ENCODE measurements at regions not wholly inside any gene's neighbourhood (a gene's known extent, or its start where the extent isn't known, plus 50 kb on each side); places are given as distances from the start of the nearest gene placed in this dataset.

GRCh38 chr17:71792966-71793365, 327.9 kb upstream of the SOX9 start:
- Histone ChIP-seq H3K4me1 (no peaks in the 10 kb centered on the region), H3K27ac (no peak overlapping the region)
- 75% methylated on average over 7 of the region's 7 CpGs for WGBS

GRCh38 chr17:71793518-71793917, 327.3 kb upstream of the SOX9 start:
- no peak overlapping the region for H3K4me3 ChIP-seq
- H3K4me1 ChIP-seq: no peaks in the 10 kb centered on the region
- whole genome bisulfite sequencing: 84% methylated on average over 2 of the region's 2 CpGs
- no peak overlapping the region for H3K27ac ChIP-seq
- TF ChIP-seq POLR2A (IDR thresholded peaks at IDR 0.05): no peak
- no peak for TF ChIP-seq CTCF (IDR thresholded peaks at IDR 0.05)
- TF ChIP-seq POLR2AphosphoS5 (IDR thresholded peaks at IDR 0.05): no peak
- no peak for TF ChIP-seq EP300 (IDR thresholded peaks at IDR 0.05)
- H3K36me3 ChIP-seq: no peaks in the 10 kb centered on the region
- H3K27me3 ChIP-seq: peaks cover 8% of the 10 kb centered on the region
- no peak for DNase-seq (ENCODE audit: low spot score in 2 of 2)
- H3K9me3 ChIP-seq: no peaks in the 10 kb centered on the region

More at GRCh38 chr17:71792966-71793365, 327.9 kb upstream of the SOX9 start:
- TF ChIP-seq EP300 (IDR thresholded peaks at IDR 0.05) (no peak), POLR2AphosphoS5 (IDR thresholded peaks at IDR 0.05) (no peak)
- Histone ChIP-seq H3K9me3 (no peaks in the 10 kb centered on the region), H3K4me3 (no peak overlapping the region), H3K27me3 (peaks cover 8% of the 10 kb centered on the region), H3K36me3 (no peaks in the 10 kb centered on the region)
- DNase-seq (ENCODE audit: low spot score in 2 of 2): no peak

- H3K27ac ChIP-seq: no peak overlapping the region
- WGBS: 85% methylated on average over 2 of the region's 2 CpGs
- no peak for TF ChIP-seq CTCF (IDR thresholded peaks at IDR 0.05)
- no peak for TF ChIP-seq EP300 (IDR thresholded peaks at IDR 0.05)
- no peak for TF ChIP-seq POLR2A (IDR thresholded peaks at IDR 0.05)
- peaks cover 5% of the 10 kb centered on the region for H3K27me3 ChIP-seq
- no peak for DNase-seq (ENCODE audit: low spot score in 2 of 2)
- no peaks in the 10 kb centered on the region for H3K36me3 ChIP-seq
- no peak overlapping the region for H3K4me3 ChIP-seq
- H3K9me3 ChIP-seq: no peaks in the 10 kb centered on the region
- no peaks in the 10 kb centered on the region for H3K4me1 ChIP-seq
Measured at GRCh38 chr17:71798701-71799100, 322.1 kb upstream of the SOX9 start.

GRCh38 chr17:71799657-71800056, 321.2 kb upstream of the SOX9 start:
- TF ChIP-seq POLR2A (IDR thresholded peaks at IDR 0.05) (no peak), CTCF (IDR thresholded peaks at IDR 0.05) (no peak), EP300 (IDR thresholded peaks at IDR 0.05) (no peak)
- DNase-seq (ENCODE audit: low spot score in 2 of 2): no peak
- no peaks in the 10 kb centered on the region for H3K36me3 ChIP-seq
- 88% methylated on average over 3 of the region's 3 CpGs for WGBS
- peaks cover 5% of the 10 kb centered on the region for H3K27me3 ChIP-seq
- H3K27ac ChIP-seq: no peak overlapping the region
- H3K9me3 ChIP-seq: no peaks in the 10 kb centered on the region
- no peak overlapping the region for H3K4me3 ChIP-seq
- H3K4me1 ChIP-seq: no peaks in the 10 kb centered on the region

- H3K4me3 ChIP-seq: no peak overlapping the region
- no peak for DNase-seq (ENCODE audit: low spot score in 2 of 2)
- H3K36me3 ChIP-seq: no peaks in the 10 kb centered on the region
- no peak for TF ChIP-seq POLR2AphosphoS5 (IDR thresholded peaks at IDR 0.05)
- TF ChIP-seq POLR2A (IDR thresholded peaks at IDR 0.05): no peak
- no peak for TF ChIP-seq CTCF (IDR thresholded peaks at IDR 0.05)
- TF ChIP-seq EP300 (IDR thresholded peaks at IDR 0.05): no peak
- H3K27me3 ChIP-seq: peaks cover 10% of the 10 kb centered on the region
- no peaks in the 10 kb centered on the region for H3K9me3 ChIP-seq
- 41% methylated on average over 6 of the region's 6 CpGs for WGBS
- no peak overlapping the region for H3K27ac ChIP-seq
- H3K4me1 ChIP-seq: no peaks in the 10 kb centered on the region
Measured at GRCh38 chr17:71801301-71801700, 319.5 kb upstream of the SOX9 start.

GRCh38 chr17:71802663-71803062, 318.2 kb upstream of the SOX9 start:
- Histone ChIP-seq H3K36me3 (no peaks in the 10 kb centered on the region), H3K27ac (no peak overlapping the region), H3K27me3 (peaks cover 14% of the 10 kb centered on the region), H3K4me1 (no peaks in the 10 kb centered on the region), H3K4me3 (no peak overlapping the region), H3K9me3 (no peaks in the 10 kb centered on the region)
- DNase-seq (ENCODE audit: low spot score in 2 of 2): no peak
- TF ChIP-seq POLR2A (IDR thresholded peaks at IDR 0.05) (no peak), CTCF (IDR thresholded peaks at IDR 0.05) (no peak), POLR2AphosphoS5 (IDR thresholded peaks at IDR 0.05) (no peak), EP300 (IDR thresholded peaks at IDR 0.05) (no peak)
- 95% methylated on average over 3 of the region's 3 CpGs for WGBS
